ENCODE measurements at regions not wholly inside any gene's neighbourhood (a gene's known extent, or its start where the extent isn't known, plus 50 kb on each side); places are given as distances from the start of the nearest gene placed in this dataset.

- TF ChIP-seq CTCF (IDR thresholded peaks at IDR 0.05) (no peak), POLR2A (IDR thresholded peaks at IDR 0.05) (no peak), POLR2AphosphoS5 (IDR thresholded peaks at IDR 0.05; ENCODE audit: insufficient read depth in 1 of 2, low read depth in 1 of 2) (no peak)
Observed at GRCh38 chr14:43123544-43123943, 1383.5 kb downstream of the FSCB start.
